OCI-LY7 (cell line): ENCODE measurements at regions not wholly inside any gene's neighbourhood (a gene's known extent, or its start where the extent isn't known, plus 50 kb on each side); places are given as distances from the start of the nearest gene placed in this dataset.

ENCODE experiments used
- BruUV-seq: library from RNA; stranded (reverse); fragments of 400-500 nt; replicated peaks from 2 replicates; lab custom pipeline; 2021; lab: Mats Ljungman, UMichigan
- CTCF ChIA-PET: fragments of 300-600 bp; sonication (Branson Sonifier 250); formaldehyde crosslinking; loops from one replicate; lab custom pipeline; 2022; ENCODE audit warnings: antibody characterized with exemption; ENCODE audit not compliant: unreplicated experiment; lab: Charles Lee
- POLR2A ChIA-PET: fragments of 300-600 bp; sonication (Branson Sonifier 250); formaldehyde crosslinking; loops from one replicate; lab custom pipeline; 2022; ENCODE audit warnings: antibody characterized with exemption; lab: Charles Lee
- DNase-seq: peaks from one replicate; pipeline ENCODE4 v3.0.0-alpha.2; 2015; ENCODE audit warnings: low spot score
- H2AFZ ChIP-seq: fragments of 200-600 bp; sonication (generic), shearing (Covaris generic); 2 replicates; pipeline ENCODE4 v1.6.1; 2014; ENCODE audit warnings: mild to moderate bottlenecking, antibody characterized with exemption, low read length, moderate library complexity
- H3K27ac ChIP-seq: fragments of 200-600 bp; sonication (generic); 2 replicates; pipeline ENCODE4 v1.5.1; 2014; ENCODE audit warnings: mixed run types, low read depth, mild to moderate bottlenecking, moderate library complexity, low read length, inconsistent platforms; ENCODE audit not compliant: poor library complexity, severe bottlenecking
- H3K36me3 ChIP-seq: fragments of 200-600 bp; sonication (generic); 2 replicates; pipeline ENCODE4 v1.6.1; 2014; ENCODE audit warnings: mild to moderate bottlenecking, antibody characterized with exemption, low read length, moderate library complexity, mixed read lengths; ENCODE audit not compliant: insufficient read depth
- H3K4me1 ChIP-seq: fragments of 200-600 bp; sonication (generic); 2 replicates; pipeline ENCODE4 v1.5.1; 2014; ENCODE audit warnings: mild to moderate bottlenecking, low read length; ENCODE audit not compliant: insufficient read depth, poor library complexity, severe bottlenecking
- H3K4me2 ChIP-seq: fragments of 200-600 bp; sonication (generic); 2 replicates; pipeline ENCODE4 v1.6.1; 2014; ENCODE audit warnings: mild to moderate bottlenecking, low read length
- H3K4me3 ChIP-seq: fragments of 200-600 bp; sonication (generic); 2 replicates; pipeline ENCODE4 v1.5.1; 2014; ENCODE audit warnings: mild to moderate bottlenecking, low read depth, low read length; ENCODE audit not compliant: poor library complexity, severe bottlenecking
- H3K79me2 ChIP-seq: fragments of 200-600 bp; sonication (generic); 2 replicates; pipeline ENCODE4 v1.6.1; 2016; ENCODE audit warnings: low read depth, mild to moderate bottlenecking, low read length, moderate library complexity, mixed read lengths; ENCODE audit not compliant: insufficient read depth
- H3K9me2 ChIP-seq: fragments of 200-600 bp; sonication (generic); 2 replicates; pipeline ENCODE4 v1.6.1; 2016; ENCODE audit warnings: mild to moderate bottlenecking, low read length, mixed read lengths; ENCODE audit not compliant: insufficient read depth
- H3K9me3 ChIP-seq: fragments of 200-600 bp; sonication (generic); 2 replicates; pipeline ENCODE4 v1.6.1; 2014; ENCODE audit warnings: mild to moderate bottlenecking, mixed run types, low read length, mixed read lengths
- H4K20me1 ChIP-seq: fragments of 200-600 bp; sonication (generic); 2 replicates; pipeline ENCODE4 v1.6.1; 2014; ENCODE audit warnings: mild to moderate bottlenecking, antibody characterized with exemption, low read length, moderate library complexity, mixed read lengths; ENCODE audit not compliant: insufficient read depth
- EZH2phosphoT487 ChIP-seq: fragments of 200-600 bp; sonication (generic); IDR thresholded peaks from 2 replicates; pipeline ENCODE4 v1.6.1; 2018; ENCODE audit warnings: low read depth, borderline replicate concordance, mild to moderate bottlenecking, mixed run types, antibody characterized with exemption, low read length, moderate library complexity, mixed read lengths
- intact Hi-C: fragments of 100-400 bp; cut with micrococcal nuclease; formaldehyde crosslinking; loops from one replicate; pipeline ENCODE4 v1.10.0; 2022; ENCODE audit not compliant: unreplicated experiment
- TF ChIP-seq, protein P1 (sequence below): fragments of 200-600 bp; sonication (generic); conservative IDR thresholded peaks from 2 replicates; pipeline ENCODE4 v1.5.1; 2014; ENCODE audit warnings: mild to moderate bottlenecking, antibody characterized with exemption, low read length, moderate library complexity, mixed read lengths

GRCh38 chr5:58066076-58066475 lies 393.8 kb downstream of the PLK2 start:
- POLR2A ChIA-PET: no interaction called here
- no peak for TF ChIP-seq EZH2phosphoT487
- TF ChIP-seq, protein P1, sequence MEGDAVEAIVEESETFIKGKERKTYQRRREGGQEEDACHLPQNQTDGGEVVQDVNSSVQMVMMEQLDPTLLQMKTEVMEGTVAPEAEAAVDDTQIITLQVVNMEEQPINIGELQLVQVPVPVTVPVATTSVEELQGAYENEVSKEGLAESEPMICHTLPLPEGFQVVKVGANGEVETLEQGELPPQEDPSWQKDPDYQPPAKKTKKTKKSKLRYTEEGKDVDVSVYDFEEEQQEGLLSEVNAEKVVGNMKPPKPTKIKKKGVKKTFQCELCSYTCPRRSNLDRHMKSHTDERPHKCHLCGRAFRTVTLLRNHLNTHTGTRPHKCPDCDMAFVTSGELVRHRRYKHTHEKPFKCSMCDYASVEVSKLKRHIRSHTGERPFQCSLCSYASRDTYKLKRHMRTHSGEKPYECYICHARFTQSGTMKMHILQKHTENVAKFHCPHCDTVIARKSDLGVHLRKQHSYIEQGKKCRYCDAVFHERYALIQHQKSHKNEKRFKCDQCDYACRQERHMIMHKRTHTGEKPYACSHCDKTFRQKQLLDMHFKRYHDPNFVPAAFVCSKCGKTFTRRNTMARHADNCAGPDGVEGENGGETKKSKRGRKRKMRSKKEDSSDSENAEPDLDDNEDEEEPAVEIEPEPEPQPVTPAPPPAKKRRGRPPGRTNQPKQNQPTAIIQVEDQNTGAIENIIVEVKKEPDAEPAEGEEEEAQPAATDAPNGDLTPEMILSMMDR: no peak
- H3K9me3 ChIP-seq: no peaks in the 10 kb centered on the region
- H2AFZ ChIP-seq: no peak overlapping the region
- no peak overlapping the region for H3K27ac ChIP-seq
- H3K36me3 ChIP-seq: no peaks in the 10 kb centered on the region
- intact Hi-C loops: no loop called here
- H3K9me2 ChIP-seq: no peaks in the 10 kb centered on the region
- DNase-seq: no peak
- H3K4me1 ChIP-seq: no peaks in the 10 kb centered on the region
- CTCF ChIA-PET: no interaction called here
- H3K79me2 ChIP-seq: no peaks in the 10 kb centered on the region
- BruUV-seq: no TSS peak
- H4K20me1 ChIP-seq: no peaks in the 10 kb centered on the region
- no peak overlapping the region for H3K4me3 ChIP-seq
- H3K4me2 ChIP-seq: no peak overlapping the region

- no peaks in the 10 kb centered on the region for H3K9me3 ChIP-seq
- no peak overlapping the region for H2AFZ ChIP-seq
- H3K36me3 ChIP-seq: no peaks in the 10 kb centered on the region
- H4K20me1 ChIP-seq: no peaks in the 10 kb centered on the region
- no peak overlapping the region for H3K4me3 ChIP-seq
- intact Hi-C loops: no loop called here
- no peaks in the 10 kb centered on the region for H3K79me2 ChIP-seq
- no peak overlapping the region for H3K27ac ChIP-seq
- ChIA-PET CTCF (no interaction called here), POLR2A (no interaction called here)
- no peaks in the 10 kb centered on the region for H3K9me2 ChIP-seq
- no peaks in the 10 kb centered on the region for H3K4me1 ChIP-seq
- no TSS peak for BruUV-seq
- no peak for DNase-seq
- TF ChIP-seq, protein P1: no peak
- TF ChIP-seq EZH2phosphoT487: no peak
- no peak overlapping the region for H3K4me2 ChIP-seq
Measured at GRCh38 chr5:58064801-58065200, 395.1 kb downstream of the PLK2 start.

DNA sequence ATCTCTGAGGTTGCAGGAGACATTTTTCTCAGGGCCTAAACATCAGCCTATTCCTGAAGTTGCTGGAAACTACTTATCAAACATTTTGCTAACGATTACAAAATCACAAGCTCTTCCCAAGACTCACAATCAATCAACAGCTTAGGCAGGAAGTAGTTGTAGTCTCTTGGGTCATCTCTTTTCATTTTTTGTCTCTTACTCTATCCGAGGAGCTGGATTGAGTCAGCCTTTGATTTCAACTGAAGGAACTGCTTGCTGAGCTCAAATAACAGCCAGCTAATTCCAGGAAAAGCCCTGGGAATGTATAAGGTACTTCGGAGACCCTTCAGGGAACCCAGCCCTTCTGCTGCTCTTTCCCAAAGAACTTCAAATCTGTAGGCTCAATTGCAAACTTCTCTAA lies 398.9 kb downstream of the PLK2 start:
- Histone ChIP-seq H3K4me2 (no peak overlapping the region), H3K4me1 (no peaks in the 10 kb centered on the region), H3K4me3 (no peak overlapping the region), H3K79me2 (no peaks in the 10 kb centered on the region), H4K20me1 (no peaks in the 10 kb centered on the region), H3K27ac (no peak overlapping the region), H2AFZ (no peak overlapping the region), H3K36me3 (no peaks in the 10 kb centered on the region), H3K9me2 (no peaks in the 10 kb centered on the region), H3K9me3 (no peaks in the 10 kb centered on the region)
- CTCF ChIA-PET: no interaction called here
- no TSS peak for BruUV-seq
- POLR2A ChIA-PET: no interaction called here
- intact Hi-C loops: no loop called here
- TF ChIP-seq, protein P1: no peak
- TF ChIP-seq EZH2phosphoT487: no peak
- no peak for DNase-seq
